ENCODE measurements at regions not wholly inside any gene's neighbourhood (a gene's known extent, or its start where the extent isn't known, plus 50 kb on each side); places are given as distances from the start of the nearest gene placed in this dataset.

DNA sequence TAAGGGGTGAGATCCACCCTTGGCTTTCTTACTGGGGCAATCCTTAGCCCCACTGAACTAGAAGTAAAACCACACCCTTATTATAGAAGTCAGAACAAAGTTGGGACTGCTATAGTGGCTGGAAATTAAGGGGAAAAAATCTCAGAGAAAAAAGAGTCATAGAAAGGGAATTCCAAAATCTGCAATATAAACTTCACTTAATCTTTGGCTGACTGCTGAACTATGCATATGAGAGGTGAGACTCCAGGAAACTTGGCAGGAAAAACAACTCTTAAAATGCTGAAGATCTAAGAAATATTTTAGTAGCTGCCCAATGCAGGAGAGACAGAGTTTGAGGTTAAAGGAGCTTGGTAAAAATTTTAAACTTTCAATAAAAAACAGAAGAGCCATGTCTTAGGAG, 201.8 kb upstream of the FN1 start:
- TF ChIP-seq POLR2AphosphoS5 (IDR thresholded peaks at IDR 0.05; ENCODE audit: borderline replicate concordance, low read depth, low read length) (no peak), FOXP2 (optimal IDR thresholded peaks at IDR 0.05; ENCODE audit: control extremely low read depth, extremely low read length, insufficient read depth) (no peak)
